Breast epithelium (tissue), 3 donors: ENCODE measurements at regions not wholly inside any gene's neighbourhood (a gene's known extent, or its start where the extent isn't known, plus 50 kb on each side); places are given as distances from the start of the nearest gene placed in this dataset.

Experiments used
- POLR2A ChIP-seq: fragments of 450-650 bp; IDR thresholded peaks from one replicate; pipeline ENCODE4 v1.6.1; 2016; ENCODE audit warnings: antibody characterized with exemption, mild to moderate bottlenecking, moderate library complexity
- POLR2AphosphoS5 ChIP-seq, 3 donors: sonication (generic); formaldehyde crosslinking; IDR thresholded peaks; one replicate each; pipeline ENCODE4 v1.6.1; 2017; ENCODE audit warnings: antibody characterized with exemption in 3 of 3
- TF ChIP-seq, protein P1 (sequence below), 3 donors: fragments of 450-650 bp; IDR thresholded peaks; one replicate each; pipeline ENCODE4 v1.5.1; 2016 to 2017; ENCODE audit warnings: antibody characterized with exemption in 3 of 3, mild to moderate bottlenecking in 3 of 3, moderate library complexity in 3 of 3

DNA sequence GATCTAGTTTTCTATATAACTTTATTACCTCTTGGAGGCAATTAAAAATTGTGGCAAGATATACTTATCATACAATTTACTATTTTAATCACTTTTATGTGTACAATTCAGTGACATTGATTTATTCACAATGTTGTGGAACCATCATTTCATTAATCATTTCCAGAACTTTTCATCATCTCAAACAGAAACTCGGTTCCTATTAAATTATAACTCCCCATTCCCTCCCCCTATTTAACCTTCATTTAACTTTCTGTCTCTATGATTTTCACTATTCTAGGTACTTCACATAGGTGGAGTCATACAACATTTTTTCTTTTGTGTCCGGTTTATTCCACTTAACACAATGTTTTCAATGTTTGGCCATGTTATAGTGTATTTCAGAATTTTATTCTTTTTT lies 252.8 kb downstream of the REEP3 start:
- TF ChIP-seq, protein P1, sequence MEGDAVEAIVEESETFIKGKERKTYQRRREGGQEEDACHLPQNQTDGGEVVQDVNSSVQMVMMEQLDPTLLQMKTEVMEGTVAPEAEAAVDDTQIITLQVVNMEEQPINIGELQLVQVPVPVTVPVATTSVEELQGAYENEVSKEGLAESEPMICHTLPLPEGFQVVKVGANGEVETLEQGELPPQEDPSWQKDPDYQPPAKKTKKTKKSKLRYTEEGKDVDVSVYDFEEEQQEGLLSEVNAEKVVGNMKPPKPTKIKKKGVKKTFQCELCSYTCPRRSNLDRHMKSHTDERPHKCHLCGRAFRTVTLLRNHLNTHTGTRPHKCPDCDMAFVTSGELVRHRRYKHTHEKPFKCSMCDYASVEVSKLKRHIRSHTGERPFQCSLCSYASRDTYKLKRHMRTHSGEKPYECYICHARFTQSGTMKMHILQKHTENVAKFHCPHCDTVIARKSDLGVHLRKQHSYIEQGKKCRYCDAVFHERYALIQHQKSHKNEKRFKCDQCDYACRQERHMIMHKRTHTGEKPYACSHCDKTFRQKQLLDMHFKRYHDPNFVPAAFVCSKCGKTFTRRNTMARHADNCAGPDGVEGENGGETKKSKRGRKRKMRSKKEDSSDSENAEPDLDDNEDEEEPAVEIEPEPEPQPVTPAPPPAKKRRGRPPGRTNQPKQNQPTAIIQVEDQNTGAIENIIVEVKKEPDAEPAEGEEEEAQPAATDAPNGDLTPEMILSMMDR (IDR thresholded peaks at IDR 0.05): no peak
- TF ChIP-seq POLR2AphosphoS5 (IDR thresholded peaks at IDR 0.05): no peak
- TF ChIP-seq POLR2A: no peak
